ENCODE measurements at regions not wholly inside any gene's neighbourhood (a gene's known extent, or its start where the extent isn't known, plus 50 kb on each side); places are given as distances from the start of the nearest gene placed in this dataset.
"Not testable (repeated sequence)": the region's sequence is repeated elsewhere in the genome, so short reads cannot be mapped to it uniquely, and the experiment has no call there.

DNA sequence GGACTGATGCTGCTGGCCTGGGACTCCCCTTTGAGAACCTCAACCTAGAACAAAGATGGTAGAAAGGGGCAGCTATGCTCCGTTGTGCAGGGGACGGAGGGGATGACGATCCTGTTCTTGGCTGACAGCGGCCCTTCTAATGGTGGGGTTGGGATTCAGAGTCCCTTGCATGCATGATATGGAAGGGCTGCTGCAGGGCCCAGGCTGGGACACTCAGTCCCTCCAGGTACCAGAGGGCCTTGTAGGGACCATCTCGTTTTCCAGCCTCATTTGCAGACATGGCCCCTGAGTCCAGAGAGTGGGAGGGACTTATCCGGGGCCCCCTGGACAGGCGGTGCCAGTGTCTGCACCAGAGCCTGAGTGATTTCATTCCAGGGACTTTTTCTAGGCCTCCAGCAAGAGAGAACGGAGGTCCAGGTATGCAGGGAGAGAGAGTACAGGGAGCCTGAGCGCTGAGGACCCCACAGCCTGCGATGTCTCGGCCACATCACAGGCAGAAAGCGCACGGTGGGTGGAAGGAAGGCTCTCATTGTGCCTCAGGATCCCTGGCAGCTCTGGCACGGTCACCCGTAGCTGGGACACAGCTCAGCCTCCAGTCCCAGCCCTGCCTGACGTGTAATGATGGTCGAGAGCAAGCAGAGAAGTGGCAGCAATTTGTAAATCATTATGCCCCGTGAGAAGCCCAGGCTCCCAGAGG lies 860.8 kb downstream of the TBC1D22A start:
- no peak for DNase-seq

DNA sequence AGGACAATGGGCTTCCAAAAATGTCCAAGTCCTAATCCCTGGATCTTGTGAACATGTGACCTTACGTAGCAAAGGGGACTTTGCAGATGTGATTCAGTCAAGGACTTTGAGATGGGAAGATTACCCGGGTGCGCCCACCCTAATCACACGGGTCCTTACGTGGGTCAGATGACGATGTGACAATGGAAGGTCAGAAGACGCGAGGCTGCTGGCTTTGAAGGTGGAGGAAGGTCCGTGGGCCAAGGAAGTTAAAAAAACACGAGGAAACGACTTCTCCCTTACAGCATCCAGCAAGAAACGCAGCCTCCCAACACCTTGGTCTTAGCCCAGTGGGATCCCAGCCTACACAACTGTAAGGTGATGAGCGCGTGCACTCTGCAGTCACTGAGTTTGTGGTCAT lies 860.1 kb downstream of the TBC1D22A start:
- DNase-seq: no peak

DNA sequence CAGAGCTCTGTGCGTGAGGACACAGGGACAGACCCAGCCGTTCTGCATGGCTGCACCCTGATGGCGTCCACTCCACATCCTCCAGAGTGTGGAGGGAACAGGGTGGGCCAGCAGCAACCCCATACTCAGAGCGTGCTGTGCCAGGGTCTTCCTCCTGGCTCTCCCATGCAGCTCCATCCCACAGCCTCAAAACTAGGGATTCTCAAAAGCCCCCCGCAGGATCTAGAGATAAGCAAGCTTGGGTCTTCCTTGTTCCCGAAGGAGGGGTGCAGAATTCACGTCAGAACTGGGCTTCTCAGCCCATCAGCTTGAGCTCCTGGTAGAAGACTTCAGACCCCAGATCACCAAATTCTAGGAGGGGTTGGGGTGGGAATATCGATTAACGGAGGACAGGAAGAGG lies 858.8 kb downstream of the TBC1D22A start:
- no peak for DNase-seq

DNA sequence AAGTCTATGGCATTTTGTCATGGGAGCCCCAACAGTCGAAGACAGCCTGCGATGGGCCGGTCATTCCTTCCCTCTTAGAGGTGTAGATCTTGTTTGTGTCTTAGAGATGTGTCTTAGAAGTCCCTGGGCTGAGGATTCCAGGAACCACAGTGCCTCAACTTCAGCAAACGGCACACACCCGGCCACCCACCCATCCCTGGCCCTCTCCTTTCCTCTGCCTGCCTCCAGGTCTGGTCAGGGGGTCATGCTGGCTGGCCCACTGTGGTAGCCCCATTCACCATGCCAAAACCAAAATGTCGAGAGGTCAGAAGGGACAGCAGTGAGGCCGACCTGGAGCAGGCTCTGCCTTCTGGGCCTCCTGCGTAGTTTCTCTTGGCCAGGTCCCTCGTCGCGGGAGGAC lies 857.9 kb downstream of the TBC1D22A start:
- no peak for DNase-seq

DNA sequence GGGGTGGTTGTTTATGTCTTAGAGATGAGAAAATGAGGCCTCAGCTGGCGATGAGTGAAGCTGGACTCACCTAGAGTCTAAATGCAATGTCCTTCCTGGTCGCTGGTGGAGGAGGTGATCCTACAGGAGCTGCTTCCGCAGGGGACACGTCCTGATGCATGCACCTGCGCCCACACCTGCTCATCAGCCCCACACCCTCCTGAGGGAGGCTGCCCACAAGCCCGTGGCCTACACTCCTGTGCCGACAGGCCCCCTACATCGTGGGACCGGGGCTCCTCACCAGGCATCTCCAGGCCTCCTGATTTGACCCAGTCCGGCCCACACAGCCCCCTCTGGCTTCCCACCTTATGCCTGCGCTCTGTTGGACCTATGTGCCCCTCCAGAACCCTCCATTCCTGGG lies 857.2 kb downstream of the TBC1D22A start:
- no peak for DNase-seq

DNA sequence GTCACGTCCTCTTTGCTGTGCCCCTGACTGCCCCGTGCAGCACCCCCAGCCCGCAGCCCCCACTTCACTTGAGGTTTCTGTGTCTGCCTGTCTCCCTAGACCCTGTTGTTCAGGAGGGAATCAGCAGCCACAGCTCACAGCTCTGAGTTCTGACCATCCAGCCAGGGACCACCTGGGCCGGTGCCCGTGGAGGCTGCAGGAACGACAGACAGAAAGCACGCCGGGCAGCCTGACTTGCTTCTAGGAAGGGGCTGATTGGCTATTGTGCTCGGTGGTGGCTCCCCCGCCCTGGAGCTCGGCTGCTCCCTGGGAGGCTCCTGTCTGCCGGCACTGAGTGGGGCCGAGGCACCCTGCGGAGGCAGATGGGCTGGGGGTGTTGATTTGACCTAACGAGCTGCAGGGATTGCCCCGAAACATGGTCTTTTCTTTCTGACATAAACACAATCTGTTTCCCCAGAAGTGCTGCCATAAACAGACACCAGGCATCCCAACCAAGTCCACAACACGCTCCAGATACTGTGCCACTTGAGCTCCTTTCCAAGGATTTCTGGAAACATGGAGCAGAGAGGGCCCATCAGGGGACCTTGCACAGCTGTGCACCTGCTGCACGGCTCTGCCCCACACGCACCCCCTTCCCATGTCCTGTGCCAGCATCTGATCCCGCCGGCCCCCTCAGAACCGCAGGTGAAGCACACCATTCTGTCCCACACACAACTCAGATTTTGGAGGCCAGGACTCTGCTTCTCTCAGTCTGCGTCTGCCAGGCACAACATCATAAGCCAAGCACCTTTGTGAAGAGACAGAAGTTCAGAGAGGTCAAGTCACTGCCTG lies 855.9 kb downstream of the TBC1D22A start:
- DNase-seq: no peak

DNA sequence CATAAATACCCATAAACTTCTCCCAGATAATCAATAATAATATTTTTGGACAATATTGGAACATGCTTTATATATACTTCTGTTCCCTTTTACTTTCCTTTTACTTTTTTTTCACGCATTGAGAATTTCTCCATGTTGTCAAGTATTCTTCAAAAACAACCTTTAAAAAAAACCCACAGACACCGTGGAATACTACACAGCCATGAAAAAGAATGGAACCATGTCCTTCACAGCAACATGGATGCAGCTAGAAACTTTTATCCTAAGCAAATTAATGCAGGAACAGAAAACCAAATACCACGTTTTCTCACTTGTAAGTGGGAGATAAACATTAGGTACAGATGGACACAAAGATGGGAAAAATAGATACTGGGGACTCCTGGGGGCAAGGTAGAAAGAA lies 854.7 kb downstream of the TBC1D22A start:
- no peak for DNase-seq

DNA sequence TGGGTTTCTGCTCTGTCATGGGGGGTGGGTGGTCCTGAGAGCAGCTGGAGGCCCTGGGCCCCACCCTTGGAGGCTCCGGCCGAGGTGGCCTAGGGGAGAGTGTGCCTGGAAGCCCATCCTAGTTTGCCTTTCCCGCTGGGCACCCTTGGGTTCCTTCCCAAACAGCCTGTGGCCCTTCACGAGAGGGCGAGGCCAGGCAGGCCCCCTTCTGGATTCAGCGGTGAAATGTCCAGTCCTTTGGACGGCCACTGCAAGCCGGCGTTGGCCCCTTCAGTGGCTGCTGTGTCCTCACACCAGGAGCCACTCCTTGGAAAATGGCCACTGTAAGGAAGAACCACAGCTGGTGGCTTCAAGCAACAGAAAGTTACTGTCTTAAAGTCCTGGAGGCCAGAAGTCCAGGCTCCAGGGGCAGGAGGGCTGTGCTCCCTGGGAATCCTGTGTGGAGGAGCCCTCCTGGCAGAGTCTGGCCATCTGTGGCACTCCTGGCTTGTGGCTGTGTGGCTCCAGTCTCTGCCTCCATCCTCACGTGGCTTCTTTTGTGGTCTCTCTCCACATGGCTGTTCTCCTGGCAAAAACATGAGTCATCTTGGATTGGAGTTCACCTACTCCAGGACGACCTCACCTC lies 854.1 kb downstream of the TBC1D22A start:
- DNase-seq: no peak

DNA sequence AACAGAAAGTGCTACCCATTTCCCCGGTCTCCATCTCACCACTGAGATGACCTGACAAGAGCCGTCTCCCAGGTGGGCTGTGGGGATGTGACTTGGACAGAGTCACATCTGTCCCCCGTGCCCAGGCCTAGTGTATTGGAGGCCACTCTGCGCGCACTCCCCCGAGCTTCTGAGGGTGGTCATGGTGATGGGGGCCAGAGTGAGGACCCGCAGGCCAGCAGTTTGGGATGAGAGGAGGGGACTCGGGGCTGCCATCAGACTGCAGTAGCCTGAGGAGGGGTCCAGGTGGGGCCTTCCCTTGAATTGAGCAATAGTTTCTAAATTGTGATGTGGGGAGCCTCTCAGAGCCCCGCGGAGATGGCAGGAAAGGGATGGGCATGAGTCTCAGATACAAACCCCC lies 852.6 kb downstream of the TBC1D22A start:
- DNase-seq: no peak

DNA sequence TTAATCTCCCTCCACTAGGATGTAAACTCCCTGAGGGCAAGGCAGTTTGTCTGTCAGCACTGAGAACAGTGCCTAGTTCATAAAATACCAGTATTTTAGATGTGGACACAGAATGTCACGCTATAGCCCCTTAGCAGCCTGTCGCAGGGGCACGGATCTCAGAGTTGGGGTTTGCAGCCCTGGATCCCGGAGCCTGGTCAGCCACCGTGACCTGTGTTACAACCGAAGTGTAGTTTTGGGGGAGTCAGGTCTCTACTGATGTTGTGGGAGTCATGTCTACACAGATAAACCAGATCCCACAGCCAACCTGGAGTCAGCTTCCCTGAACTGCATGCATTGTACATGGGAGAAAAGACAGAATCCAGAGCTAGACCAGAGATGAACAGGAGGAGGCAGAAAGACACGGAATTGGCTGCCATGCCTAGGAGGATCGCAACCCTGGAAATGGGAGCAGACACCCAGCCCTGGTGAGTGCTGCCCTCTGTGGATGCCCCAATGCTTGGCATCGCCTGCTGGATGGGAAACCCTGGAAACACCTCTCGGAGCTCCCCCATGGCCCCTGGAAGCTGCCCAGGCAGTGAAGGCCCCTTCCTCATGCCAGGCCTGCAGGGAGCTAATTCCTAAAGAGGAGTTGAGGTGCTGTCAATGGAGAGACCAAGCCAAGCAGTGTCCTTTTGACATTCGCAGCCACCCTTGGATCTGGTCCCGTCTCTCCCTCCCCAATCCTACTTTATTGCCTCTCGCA lies 851.3 kb downstream of the TBC1D22A start:
- DNase-seq: no peak

DNA sequence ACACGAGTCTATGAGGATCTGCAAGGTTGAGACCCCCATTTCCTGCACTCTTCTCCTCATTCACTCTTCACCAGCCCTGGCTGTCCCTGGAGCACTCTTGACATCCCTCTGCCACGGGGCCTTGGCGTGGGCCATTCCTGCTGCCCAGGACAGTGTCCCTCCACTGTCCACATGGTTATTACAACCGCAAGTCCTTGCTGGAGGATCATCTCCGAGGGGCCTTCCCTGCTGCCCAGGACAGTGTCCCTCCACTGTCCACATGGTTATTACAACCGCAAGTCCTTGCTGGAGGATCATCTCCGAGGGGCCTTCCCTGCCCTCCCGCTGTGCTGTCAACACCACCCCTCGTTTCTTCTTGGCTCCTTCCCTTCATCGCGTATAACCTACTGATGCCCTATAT lies 850.7 kb downstream of the TBC1D22A start:
- DNase-seq: not testable (repeated sequence)

DNA sequence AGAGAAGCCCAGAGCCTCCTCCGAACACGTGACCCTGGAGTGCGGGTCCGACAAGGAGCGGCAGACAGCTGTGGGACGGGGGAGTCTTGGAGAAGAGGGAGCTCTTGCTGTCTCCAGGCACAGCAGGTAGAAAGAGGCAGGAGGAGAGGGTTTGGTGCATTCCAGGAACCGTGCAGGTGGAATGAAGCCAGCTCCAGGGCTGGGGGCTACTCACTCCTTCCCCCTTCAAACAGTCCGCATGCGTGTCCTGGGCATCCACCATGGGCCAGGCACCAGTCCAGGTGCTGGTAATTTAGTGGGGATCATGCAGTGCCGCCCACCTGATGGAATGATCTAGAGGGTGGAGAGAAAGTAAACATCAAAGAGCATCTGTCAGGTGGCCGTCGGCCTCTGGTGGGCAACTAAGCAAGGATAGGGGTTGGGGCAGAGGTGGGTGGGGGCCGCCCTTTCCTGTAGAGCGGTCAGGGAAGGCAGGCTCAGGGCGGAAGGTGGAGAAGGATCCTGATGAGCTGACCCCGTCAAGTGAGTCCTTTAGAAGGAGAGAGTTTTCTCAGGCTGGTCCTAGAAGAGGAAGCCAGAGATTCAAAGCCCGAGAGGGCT lies 850.0 kb downstream of the TBC1D22A start:
- no peak for DNase-seq

DNA sequence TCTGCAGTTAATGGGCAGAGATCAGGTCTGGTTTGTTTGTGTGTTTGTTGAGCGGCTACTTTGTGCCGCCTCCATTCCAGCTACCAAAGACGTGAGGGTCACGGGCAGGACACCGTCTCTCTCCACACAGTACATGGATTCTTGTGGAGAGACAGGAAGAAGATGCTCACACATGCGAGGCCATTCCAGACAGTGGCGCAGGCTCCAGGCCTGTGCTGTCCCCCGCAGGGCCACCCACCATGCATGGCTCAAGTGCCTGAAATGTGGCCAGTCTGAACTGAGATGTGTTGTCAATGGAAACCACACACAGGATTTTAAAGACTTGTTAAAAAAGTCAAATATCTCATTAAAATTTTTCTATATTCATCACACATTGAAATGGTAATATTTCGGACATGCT lies 848.3 kb downstream of the TBC1D22A start:
- no peak for DNase-seq

DNA sequence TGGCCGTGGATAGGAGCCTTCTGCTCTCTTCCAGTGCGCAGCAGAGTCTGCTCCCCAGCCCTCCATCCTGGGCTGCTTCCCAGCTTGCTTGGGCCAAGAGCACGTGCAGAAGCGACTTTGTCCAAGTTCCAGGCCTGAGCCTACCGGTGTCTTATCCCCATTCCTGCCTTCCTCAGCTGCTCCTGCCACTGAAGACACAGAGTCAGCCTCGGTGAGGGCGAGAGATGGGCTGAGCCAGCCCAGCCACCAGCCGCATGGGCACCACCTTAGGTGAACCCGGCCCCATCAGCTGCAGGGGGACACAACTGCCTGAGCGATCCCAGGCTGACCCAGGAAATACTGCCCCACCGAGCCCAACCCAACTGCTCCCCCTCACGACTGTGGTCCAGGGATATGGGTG lies 847.8 kb downstream of the TBC1D22A start:
- DNase-seq: no peak

DNA sequence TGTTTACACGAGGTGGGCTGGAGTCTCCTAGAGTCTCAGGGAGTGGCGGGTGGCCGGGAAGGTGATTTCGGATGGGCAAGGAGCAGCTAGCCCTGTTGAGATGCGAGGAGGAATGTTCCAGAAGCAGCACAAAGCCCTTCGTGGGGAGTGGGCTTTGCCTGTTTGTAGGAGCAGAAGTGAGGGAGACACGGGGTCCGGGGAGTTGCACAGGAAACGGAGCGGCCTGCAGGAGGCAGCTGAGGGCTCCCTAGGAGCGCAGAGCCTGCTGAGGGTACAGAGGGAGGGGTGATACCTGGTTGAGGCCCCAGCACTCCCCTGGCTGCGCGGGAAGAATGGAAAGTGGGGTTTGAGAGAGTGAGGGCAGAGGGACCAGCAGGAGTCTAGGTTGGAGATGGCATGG lies 847.2 kb downstream of the TBC1D22A start:
- no peak for DNase-seq

DNA sequence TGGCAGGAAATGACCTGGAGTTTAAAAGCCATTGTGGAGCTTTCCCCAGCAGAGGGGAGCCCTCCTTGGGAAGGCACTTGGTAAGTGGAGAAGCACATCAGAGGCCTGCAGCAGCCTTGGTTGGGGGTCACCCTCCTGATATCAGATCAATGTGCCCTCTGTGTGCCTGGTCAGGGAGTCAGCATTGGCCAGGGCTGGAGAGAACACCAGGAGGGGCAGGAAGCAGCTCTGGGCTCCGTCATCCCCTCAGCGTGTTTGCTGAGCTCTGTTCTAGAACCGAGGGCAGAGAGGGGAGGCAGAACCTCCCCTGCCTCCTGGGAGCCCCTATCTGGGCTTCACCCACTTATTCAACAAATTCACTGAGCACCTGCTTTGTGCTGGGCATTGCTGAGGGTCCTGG lies 846.0 kb downstream of the TBC1D22A start:
- no peak for DNase-seq

DNA sequence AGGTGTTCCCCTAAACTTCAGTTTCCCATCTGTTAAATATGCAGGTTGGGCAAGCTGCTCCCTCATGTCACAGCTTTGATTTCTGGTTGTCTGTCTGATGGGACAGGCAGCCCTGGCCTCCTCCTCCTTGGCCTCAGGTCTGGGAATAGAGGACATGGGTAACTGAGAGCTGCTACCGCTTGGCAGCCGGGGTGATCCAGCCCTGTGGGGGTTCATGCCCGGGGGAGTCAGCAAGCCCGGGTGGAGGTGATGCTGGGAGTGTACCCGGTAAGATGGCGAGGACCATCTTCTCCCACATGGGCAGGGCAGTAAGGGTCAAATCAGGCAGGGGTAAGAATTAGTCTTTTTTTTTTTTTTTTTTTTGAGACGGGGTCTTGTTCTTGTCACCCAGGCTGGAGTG lies 845.0 kb downstream of the TBC1D22A start:
- DNase-seq: no peak

DNA sequence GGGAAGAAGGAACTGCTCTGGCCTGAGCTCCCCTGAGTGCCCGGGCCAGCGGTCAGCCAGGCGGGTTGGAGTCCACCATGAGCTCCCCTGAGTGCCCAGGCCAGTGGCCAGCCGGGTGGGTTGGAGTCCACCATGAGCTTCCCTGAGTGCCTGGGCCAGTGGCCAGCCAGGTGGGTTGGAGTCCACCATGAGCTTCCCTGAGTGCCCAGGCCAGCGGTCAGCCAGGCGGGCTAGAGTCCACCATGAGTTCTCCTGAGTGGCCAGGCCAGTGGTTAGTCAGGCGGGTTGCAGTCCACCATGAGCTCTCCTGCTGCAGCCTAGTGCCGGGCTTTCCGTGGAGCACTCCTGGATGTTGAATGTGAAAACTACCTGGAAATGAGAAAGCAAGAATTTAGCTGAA lies 844.0 kb downstream of the TBC1D22A start:
- no peak for DNase-seq

DNA sequence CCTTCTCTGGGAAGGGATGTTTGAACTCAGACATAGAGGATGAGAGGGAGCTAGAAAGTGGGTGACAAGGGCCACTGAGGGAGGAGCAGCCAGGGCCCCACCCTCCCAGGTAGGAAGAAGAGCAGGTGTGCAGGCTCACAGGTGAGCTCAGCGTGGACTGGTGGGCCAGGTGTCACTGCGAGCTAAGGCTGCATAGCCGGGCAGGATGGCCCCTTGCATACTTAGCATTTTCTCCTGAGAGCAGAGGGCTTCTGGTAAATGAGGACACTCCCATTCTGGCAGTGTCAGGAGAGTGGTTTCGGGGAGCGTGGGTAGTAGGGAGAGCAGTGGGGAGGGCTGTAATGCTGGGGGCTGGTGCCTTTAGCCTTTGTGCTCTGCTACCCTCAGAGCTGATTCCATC lies 843.4 kb downstream of the TBC1D22A start:
- no peak for DNase-seq

DNA sequence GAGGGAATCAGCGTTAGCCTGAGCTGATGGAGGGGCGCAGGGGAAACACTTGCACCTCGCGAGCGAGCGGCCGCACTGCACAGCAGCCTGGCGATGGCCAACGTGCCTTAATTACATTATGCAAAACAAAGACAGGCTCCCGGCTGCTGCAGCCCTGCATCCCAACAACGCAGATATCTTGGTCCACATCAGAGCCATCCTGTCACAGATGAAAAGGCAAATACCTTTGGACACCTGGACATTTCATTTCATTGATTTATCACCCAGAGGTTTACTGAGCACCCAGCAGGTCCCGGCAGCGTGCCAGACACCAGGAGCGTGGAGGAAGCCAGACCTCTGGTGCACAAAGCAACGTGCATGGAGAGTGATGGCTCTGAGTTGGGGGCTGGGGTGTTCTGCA lies 843.0 kb downstream of the TBC1D22A start:
- no peak for DNase-seq

DNA sequence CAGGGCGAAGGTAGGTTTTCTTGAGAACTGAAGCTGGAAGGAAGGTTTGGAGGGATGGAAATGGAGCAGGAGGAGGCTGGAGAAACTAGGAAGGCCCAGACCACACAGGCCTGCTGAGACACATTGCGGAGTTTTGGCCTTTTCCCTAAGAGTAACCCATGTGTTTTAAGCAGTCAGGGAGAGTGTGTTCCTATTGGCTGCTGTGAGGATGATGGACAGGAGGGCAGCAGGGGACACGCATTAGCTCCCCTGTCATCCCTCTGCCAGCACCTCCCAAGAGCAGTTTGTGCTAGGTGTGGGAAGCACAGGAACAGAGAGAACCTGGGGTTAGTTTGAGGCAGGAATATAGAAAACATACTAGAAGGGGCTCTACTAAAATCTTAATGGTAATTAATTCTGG lies 842.1 kb downstream of the TBC1D22A start:
- no peak for DNase-seq

DNA sequence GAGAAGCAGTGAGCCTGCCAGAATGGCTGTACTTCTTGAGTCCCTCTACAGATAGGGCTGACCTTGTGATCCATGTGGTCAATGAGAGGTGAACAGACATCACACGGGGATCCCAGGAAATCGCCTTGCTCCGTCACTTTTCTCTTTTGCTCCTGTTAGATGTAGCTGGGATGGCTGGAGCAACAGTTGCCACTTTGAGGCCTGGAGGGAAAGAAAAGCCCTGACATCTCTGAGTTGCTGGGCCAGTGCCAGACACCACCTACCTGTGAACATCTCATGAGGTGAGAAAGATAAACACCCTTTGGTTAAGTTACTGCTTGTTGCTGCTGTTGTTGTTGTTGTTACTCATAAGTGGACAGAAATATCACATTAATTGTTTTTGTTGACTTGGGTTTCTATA lies 840.3 kb downstream of the TBC1D22A start:
- DNase-seq: no peak

DNA sequence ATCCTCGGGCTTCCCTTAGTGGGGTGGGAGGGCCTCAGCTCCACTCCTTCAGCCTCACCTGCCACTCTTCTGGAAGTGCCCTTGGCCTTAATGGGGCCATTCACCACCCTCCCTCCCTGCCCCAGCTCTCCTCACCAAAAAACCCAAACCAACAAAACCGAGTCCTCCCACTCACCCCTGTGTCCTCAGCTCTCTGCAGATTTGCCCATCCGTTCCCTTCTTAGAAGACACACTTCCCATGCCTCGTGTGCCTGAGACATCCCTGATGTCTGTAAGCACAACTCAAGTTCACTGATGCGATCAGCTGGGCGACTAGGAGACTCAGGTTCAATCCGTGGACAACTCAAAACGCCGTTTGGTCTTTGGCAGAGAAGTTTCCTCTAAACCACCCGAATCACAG lies 839.2 kb downstream of the TBC1D22A start:
- no peak for DNase-seq

Data from inflammatory macrophage treated with lipopolysaccharide for 4 hours (primary cell).